MM.1S (cell line): ENCODE measurements at regions not wholly inside any gene's neighbourhood (a gene's known extent, or its start where the extent isn't known, plus 50 kb on each side); places are given as distances from the start of the nearest gene placed in this dataset.

Experiments
- EZH2 ChIP-seq: fragments of 300-600 bp; sonication (generic); optimal IDR thresholded peaks from 2 replicates; pipeline ENCODE3; 2017; ENCODE audit warnings: low read depth, mild to moderate bottlenecking, antibody characterized with exemption, low read length, mixed read lengths
- EZH2phosphoT487 ChIP-seq: fragments of 300-600 bp; sonication (generic); IDR thresholded peaks from 2 replicates; pipeline ENCODE4 v1.6.1; 2018; ENCODE audit warnings: antibody characterized with exemption, low read length
- TF ChIP-seq, protein P1 (sequence below): fragments of 300-600 bp; sonication (generic); IDR thresholded peaks from 2 replicates; pipeline ENCODE4 v1.5.1; 2016; ENCODE audit warnings: antibody characterized with exemption, low read length, mixed read lengths

DNA sequence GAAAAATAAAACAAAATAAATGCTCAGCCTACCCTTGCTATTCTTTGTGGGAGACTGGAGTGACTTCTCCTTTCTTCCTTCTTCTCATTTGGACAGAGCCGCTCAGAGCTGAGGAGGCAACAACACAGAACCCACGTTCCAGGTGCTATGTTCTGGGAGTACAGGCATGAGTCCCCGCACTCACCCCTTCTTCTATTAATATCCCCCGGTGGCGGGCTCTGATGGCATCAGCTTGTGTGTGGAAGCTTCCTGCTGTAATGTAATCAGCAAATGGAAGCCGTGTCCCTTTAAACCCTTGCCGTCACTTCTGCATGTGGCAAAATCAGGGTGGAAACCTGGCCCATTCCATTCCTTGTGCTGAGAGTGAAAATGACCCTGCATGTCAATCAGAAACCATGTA, 116.9 kb upstream of the ADARB2 start:
- TF ChIP-seq, protein P1, sequence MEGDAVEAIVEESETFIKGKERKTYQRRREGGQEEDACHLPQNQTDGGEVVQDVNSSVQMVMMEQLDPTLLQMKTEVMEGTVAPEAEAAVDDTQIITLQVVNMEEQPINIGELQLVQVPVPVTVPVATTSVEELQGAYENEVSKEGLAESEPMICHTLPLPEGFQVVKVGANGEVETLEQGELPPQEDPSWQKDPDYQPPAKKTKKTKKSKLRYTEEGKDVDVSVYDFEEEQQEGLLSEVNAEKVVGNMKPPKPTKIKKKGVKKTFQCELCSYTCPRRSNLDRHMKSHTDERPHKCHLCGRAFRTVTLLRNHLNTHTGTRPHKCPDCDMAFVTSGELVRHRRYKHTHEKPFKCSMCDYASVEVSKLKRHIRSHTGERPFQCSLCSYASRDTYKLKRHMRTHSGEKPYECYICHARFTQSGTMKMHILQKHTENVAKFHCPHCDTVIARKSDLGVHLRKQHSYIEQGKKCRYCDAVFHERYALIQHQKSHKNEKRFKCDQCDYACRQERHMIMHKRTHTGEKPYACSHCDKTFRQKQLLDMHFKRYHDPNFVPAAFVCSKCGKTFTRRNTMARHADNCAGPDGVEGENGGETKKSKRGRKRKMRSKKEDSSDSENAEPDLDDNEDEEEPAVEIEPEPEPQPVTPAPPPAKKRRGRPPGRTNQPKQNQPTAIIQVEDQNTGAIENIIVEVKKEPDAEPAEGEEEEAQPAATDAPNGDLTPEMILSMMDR = no peak
- TF ChIP-seq EZH2 (no peak), EZH2phosphoT487 (no peak)
